Rectal smooth muscle tissue (tissue), 1 donor: ENCODE measurements at regions not wholly inside any gene's neighbourhood (a gene's known extent, or its start where the extent isn't known, plus 50 kb on each side); places are given as distances from the start of the nearest gene placed in this dataset.
"Not testable (repeated sequence)": the region's sequence is repeated elsewhere in the genome, so short reads cannot be mapped to it uniquely, and the experiment has no call there.

Experiments used
- H3K27ac ChIP-seq: one replicate; pipeline ENCODE4 v1.7.0; 2013; ENCODE audit warnings: low read depth, low read length, inconsistent platforms
- H3K27me3 ChIP-seq: one replicate; pipeline ENCODE4 v1.7.0; 2013; ENCODE audit warnings: low read length; ENCODE audit not compliant: control insufficient read depth, insufficient read depth
- H3K36me3 ChIP-seq: one replicate; pipeline ENCODE4 v1.7.0; 2013; ENCODE audit warnings: low read length; ENCODE audit not compliant: control insufficient read depth, insufficient read depth
- H3K4me1 ChIP-seq: one replicate; pipeline ENCODE4 v1.7.0; 2013; ENCODE audit warnings: low read length; ENCODE audit not compliant: control insufficient read depth, insufficient read depth
- H3K4me3 ChIP-seq: one replicate; pipeline ENCODE4 v1.7.0; 2013; ENCODE audit warnings: low read length
- H3K9ac ChIP-seq: one replicate; pipeline ENCODE4 v1.7.0; 2013; ENCODE audit warnings: low read length

DNA sequence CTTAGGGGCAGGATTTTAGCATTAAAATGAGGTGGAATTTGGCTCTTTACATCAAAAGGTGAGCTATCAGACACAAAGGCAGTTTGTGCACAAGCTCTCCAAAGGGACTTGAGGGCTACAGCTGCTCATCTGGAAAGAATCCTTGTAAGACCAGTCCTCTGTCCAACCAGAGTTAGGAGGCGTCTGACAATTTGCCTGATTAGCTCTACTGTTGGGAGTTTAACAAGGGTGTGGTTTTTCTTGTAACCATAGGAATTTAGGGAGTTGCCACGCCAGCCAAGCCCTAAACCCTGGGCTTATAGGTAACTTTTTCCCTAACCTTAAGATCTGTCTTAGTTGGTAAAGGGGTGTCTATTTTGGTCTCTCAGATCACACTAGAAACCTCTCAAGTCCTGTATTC is 55.0 kb upstream of the PLGLB2 start:
- not testable (repeated sequence) for H3K27me3 ChIP-seq, H3K4me3 ChIP-seq, H3K27ac ChIP-seq, H3K9ac ChIP-seq, H3K36me3 ChIP-seq, H3K4me1 ChIP-seq

DNA sequence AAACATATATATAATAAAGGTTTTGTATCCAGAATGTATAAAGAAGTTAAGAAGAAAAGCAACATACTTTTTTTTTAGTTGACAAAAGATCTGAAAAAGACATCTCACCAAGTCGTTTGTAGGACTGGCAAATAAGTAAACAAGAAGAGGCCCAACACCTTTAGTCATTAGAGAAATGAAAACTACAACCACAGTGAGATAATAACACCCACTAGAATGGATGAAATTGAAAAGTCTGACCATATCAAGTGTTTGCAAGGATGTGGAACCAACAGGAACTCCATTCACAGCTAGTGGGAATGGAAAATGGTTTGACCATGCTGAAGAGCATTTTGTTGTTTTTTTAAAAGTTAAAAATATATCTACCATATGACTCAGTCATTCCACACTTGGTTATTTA is 54.0 kb upstream of the PLGLB2 start:
- not testable (repeated sequence) for H3K36me3 ChIP-seq, H3K4me3 ChIP-seq, H3K27me3 ChIP-seq, H3K27ac ChIP-seq, H3K4me1 ChIP-seq, H3K9ac ChIP-seq

DNA sequence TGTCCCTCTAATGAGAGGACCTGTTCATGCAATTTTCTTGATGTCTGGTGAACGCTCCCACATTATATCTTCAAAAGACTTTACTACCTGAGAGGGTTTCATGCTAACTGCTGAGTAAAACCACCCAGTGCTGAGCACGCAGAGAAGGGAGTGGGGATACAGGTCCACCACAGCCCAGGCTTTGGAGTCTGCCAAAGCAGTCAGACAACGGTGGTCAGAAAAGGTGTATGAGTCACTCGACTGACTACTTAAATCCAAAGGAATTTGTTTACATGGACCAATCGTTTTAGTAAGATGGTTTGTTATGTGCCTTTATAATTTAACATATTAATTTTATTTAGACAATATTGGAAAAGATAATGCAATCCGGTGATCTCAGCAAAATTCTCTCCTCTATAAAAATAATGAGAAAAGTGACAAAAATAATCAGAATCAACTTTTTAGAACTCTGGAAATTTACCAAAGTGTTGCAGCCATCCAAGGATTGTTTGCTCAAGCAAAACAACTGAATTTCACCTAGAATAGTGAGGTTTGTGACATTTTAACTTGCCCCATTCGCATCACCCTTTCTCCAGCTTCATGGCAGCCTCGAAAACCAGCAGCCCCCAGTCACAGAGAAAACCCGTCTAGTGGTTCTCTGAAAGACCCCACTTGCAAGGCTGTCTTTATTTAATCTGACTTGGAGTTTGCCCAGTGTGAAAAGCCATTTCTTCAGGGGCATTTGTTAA is 52.1 kb upstream of the PLGLB2 start:
- not testable (repeated sequence) for H3K4me1 ChIP-seq, H3K4me3 ChIP-seq, H3K27me3 ChIP-seq, H3K36me3 ChIP-seq, H3K27ac ChIP-seq, H3K9ac ChIP-seq
